Gastrocnemius medialis (tissue), 4 donors: ENCODE measurements at regions not wholly inside any gene's neighbourhood (a gene's known extent, or its start where the extent isn't known, plus 50 kb on each side); places are given as distances from the start of the nearest gene placed in this dataset.

Experiments used
- POLR2A ChIP-seq, 2 donors: fragments of 450-650 bp; IDR thresholded peaks; one replicate each; pipeline ENCODE4 v1.6.1; 2017; ENCODE audit warnings: antibody characterized with exemption in 2 of 2, mild to moderate bottlenecking in 2 of 2, moderate library complexity in 2 of 2
- TF ChIP-seq, protein P1 (sequence below), 5 experiments: fragments of 450-650 bp in 3 of 5; fragments of 200-600 bp in 2 of 5; sonication (generic) in 2 of 5; IDR thresholded peaks in 4 of 5; conservative IDR thresholded peaks in 1 of 5; 1 replicate in 4 of 5; 2 replicates in 1 of 5; pipeline ENCODE4 v1.5.1; 2016 to 2019; ENCODE audit warnings: antibody characterized with exemption in 5 of 5, mild to moderate bottlenecking in 3 of 5, moderate library complexity in 3 of 5

DNA sequence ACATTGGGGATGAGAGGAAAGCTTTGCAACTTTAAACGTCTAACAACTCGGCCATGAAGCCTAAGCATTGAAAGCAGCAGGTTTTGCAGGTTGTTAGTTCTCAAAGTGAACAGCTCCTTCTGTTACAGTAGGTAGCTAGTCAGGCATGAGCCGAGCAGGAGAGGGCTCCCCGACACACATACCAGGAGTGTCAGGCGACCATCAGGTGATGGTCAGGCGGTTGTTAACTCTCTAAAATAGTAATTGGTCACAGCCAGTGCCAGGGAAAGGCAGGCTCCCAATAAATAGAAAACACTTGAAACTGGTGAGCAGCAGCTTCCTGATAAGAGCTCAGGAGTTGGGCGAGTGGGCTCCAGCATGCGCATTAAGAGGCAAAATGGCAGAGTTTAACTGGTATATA is 53.5 kb upstream of the DAPL1 start:
- TF ChIP-seq, protein P1, sequence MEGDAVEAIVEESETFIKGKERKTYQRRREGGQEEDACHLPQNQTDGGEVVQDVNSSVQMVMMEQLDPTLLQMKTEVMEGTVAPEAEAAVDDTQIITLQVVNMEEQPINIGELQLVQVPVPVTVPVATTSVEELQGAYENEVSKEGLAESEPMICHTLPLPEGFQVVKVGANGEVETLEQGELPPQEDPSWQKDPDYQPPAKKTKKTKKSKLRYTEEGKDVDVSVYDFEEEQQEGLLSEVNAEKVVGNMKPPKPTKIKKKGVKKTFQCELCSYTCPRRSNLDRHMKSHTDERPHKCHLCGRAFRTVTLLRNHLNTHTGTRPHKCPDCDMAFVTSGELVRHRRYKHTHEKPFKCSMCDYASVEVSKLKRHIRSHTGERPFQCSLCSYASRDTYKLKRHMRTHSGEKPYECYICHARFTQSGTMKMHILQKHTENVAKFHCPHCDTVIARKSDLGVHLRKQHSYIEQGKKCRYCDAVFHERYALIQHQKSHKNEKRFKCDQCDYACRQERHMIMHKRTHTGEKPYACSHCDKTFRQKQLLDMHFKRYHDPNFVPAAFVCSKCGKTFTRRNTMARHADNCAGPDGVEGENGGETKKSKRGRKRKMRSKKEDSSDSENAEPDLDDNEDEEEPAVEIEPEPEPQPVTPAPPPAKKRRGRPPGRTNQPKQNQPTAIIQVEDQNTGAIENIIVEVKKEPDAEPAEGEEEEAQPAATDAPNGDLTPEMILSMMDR (IDR thresholded peaks at IDR 0.05 in 4 of 5, conservative IDR thresholded peaks at IDR 0.05 in 1 of 5) = no peak
- TF ChIP-seq POLR2A (IDR thresholded peaks at IDR 0.05) = no peak
